ENCODE measurements at regions not wholly inside any gene's neighbourhood (a gene's known extent, or its start where the extent isn't known, plus 50 kb on each side); places are given as distances from the start of the nearest gene placed in this dataset.

- Histone ChIP-seq H3K4me1 (no peaks in the 10 kb centered on the region), H3K9me3 (no peaks in the 10 kb centered on the region), H3K4me3 (no peak overlapping the region), H3K36me3 (no peaks in the 10 kb centered on the region), H3K27me3 (no peaks in the 10 kb centered on the region), H3K27ac (no peak overlapping the region)
- intact Hi-C loops (cut with DNase I): no loop called here
- no peak for DNase-seq (ENCODE audit: extremely low spot score in 2 of 2)
- TF ChIP-seq POLR2A (IDR thresholded peaks at IDR 0.05) (no peak), CTCF (IDR thresholded peaks at IDR 0.05) (no peak), POLR2AphosphoS5 (IDR thresholded peaks at IDR 0.05; ENCODE audit: insufficient read depth in 1 of 2, low read depth in 1 of 2) (no peak)
Observed at GRCh38 chr15:36491912-36492311, 87.5 kb upstream of the CDIN1 start.

DNA sequence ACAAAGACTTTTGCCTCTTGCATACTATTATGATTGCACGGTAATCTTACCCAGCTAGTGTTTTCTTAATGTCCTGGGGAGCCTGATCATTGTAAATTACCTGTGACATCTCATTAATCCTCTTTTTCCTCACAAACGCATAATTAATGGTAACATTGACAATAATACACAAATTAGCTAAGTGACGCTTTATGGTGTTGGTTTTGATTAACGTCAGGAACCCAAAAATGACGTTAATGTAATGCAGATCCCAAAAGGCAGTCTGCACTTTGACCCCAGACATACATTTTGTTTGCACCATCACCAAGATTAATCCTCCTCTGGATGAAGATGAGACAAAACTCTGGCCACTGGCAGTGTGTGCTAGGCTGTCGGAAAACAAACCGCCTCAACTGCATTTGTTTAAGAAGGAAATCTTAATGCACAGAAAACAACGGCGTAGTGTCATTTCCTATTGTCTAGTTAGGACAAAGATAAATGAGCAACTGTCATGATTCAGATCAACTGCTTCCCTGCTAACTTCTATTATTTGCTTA lies 83.9 kb upstream of the CDIN1 start:
- no peak for DNase-seq (ENCODE audit: extremely low spot score in 2 of 2)
- TF ChIP-seq POLR2A (IDR thresholded peaks at IDR 0.05) (no peak), CTCF (IDR thresholded peaks at IDR 0.05) (no peak), POLR2AphosphoS5 (IDR thresholded peaks at IDR 0.05; ENCODE audit: insufficient read depth in 1 of 2, low read depth in 1 of 2) (no peak)
- Histone ChIP-seq H3K36me3 (no peaks in the 10 kb centered on the region), H3K27me3 (no peaks in the 10 kb centered on the region), H3K4me1 (peaks cover 4% of the 10 kb centered on the region), H3K4me3 (no peak overlapping the region), H3K27ac (no peak overlapping the region), H3K9me3 (no peaks in the 10 kb centered on the region)
- intact Hi-C loops (cut with DNase I): no loop called here

- Histone ChIP-seq H3K9me3 (no peaks in the 10 kb centered on the region), H3K27me3 (no peaks in the 10 kb centered on the region), H3K27ac (no peak overlapping the region), H3K36me3 (no peaks in the 10 kb centered on the region), H3K4me1 (peaks cover 4% of the 10 kb centered on the region), H3K4me3 (no peak overlapping the region)
- intact Hi-C loops (cut with DNase I): no loop called here
- no peak for TF ChIP-seq CTCF (IDR thresholded peaks at IDR 0.05)
- no peak for TF ChIP-seq POLR2AphosphoS5 (IDR thresholded peaks at IDR 0.05; ENCODE audit: insufficient read depth in 1 of 2, low read depth in 1 of 2)
- no peak for TF ChIP-seq POLR2A (IDR thresholded peaks at IDR 0.05)
- no peak for DNase-seq (ENCODE audit: extremely low spot score in 2 of 2)
Observed at GRCh38 chr15:36497901-36498300, 81.5 kb upstream of the CDIN1 start.

DNA sequence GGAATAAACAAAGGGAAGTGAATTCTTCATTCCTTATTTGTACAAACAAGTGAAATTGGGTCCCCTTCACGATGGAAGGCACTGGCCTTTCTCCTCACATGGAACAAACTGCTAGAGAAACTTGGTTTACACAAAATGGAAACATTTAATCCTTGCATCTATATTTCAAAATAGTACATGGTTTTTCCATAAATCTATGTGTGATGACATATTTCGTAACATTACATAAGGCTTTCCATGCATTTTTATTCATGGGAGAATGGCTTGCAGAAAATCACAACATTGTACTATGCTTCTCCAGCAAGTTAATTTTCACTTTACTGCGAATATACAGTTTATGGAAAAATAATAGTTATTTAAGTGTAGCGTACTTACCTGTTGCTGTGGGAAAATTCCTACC lies 81.0 kb upstream of the CDIN1 start:
- no peak overlapping the region for H3K27ac ChIP-seq
- TF ChIP-seq POLR2AphosphoS5 (IDR thresholded peaks at IDR 0.05; ENCODE audit: insufficient read depth in 1 of 2, low read depth in 1 of 2): no peak
- no peak for TF ChIP-seq CTCF (IDR thresholded peaks at IDR 0.05)
- TF ChIP-seq POLR2A (IDR thresholded peaks at IDR 0.05): no peak
- intact Hi-C loops (cut with DNase I): no loop called here

DNA sequence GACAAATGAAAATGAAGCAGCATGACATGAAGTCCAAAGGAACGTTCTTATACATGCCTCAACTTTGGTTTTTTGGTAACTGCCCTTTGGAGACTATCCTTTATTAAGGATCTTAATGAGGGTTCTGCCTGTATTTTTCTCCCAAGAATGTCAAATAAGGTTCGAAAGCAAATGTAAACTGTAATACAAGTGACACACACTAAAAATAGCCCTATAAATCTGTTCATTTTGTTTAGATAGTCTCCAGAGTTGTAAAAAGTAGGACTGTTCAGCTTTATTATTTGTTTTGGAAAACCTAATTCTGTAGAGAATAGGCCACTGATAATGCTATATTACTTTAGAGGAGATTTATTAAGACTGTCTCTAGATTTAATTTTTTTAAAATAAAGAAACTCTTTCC lies 80.5 kb upstream of the CDIN1 start:
- H3K27me3 ChIP-seq: no peaks in the 10 kb centered on the region
- peaks cover 4% of the 10 kb centered on the region for H3K4me1 ChIP-seq
- no peaks in the 10 kb centered on the region for H3K9me3 ChIP-seq
- TF ChIP-seq CTCF (IDR thresholded peaks at IDR 0.05) (no peak), POLR2AphosphoS5 (IDR thresholded peaks at IDR 0.05; ENCODE audit: insufficient read depth in 1 of 2, low read depth in 1 of 2) (no peak), POLR2A (IDR thresholded peaks at IDR 0.05) (no peak)
- H3K36me3 ChIP-seq: no peaks in the 10 kb centered on the region
- no peak for DNase-seq (ENCODE audit: extremely low spot score in 2 of 2)
- H3K4me3 ChIP-seq: no peak overlapping the region
- intact Hi-C loops (cut with DNase I): no loop called here
- no peak overlapping the region for H3K27ac ChIP-seq

More for the DNA sequence above, 81.0 kb upstream of the CDIN1 start:
- DNase-seq (ENCODE audit: extremely low spot score in 2 of 2): no peak
- H3K4me3 ChIP-seq: no peak overlapping the region
- no peaks in the 10 kb centered on the region for H3K27me3 ChIP-seq
- peaks cover 4% of the 10 kb centered on the region for H3K4me1 ChIP-seq
- H3K36me3 ChIP-seq: no peaks in the 10 kb centered on the region
- no peaks in the 10 kb centered on the region for H3K9me3 ChIP-seq

Measured in vagina (tissue), 2 donors.